Activated naive CD8-positive, alpha-beta T cell treated with anti-CD3 and anti-CD28 coated beads, Interleukin-2, amount 50 U/mL, for 16 hours (primary cell): ENCODE measurements at regions not wholly inside any gene's neighbourhood (a gene's known extent, or its start where the extent isn't known, plus 50 kb on each side); places are given as distances from the start of the nearest gene placed in this dataset.

Source experiments
- DNase-seq: peaks from one replicate; pipeline ENCODE4 v3.0.0-alpha.2; 2020; ENCODE audit warnings: low read depth, low spot score

DNA sequence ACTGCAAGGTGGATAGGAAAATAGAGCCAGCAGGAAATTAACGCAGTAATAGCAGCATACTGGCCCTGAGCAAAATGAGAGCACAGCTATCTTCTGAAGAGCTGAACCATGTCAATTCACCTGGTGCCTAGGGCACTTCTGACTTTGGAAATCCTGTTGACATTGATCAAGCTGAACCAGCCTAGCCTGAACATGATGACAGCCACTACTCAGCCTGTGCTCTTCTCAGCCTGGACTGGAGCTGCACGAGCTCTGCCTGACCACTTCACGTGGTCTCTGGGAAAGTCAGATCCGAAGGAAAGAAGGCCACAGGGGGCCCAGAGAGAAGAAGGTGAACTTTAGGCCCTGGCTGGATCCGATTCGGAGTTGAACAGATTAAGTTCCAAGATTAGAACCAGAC lies 421.9 kb downstream of the LPIN1 start:
- no peak for DNase-seq

DNA sequence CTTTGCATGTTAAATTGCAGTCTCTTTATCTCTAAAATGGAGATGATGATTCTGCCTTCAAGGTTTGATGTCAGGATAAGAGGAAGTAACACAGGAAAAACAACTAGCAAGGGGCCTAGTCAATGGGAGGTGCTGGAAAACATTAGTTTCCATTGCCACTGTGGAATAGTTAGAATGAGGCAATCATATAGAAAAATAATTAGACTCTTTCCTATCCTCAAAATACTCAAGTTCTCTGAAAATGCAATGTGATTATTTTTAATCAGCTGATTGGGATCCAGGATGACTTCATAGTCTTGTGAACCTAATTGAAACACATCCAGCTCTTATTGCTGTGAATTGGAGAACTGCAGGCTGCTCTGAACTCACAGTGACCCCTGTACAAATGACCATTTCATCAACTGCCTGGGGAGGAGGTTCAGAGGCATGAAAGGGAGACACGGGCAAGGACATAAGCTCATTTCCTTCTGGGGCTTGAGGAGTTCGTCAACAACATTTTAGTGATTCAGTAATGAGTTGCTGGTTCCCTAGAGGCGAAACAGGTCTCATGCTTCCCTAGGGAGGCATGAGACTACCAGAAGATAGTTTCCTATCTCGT lies 422.5 kb downstream of the LPIN1 start:
- no peak for DNase-seq

GRCh38 chr2:12169721-12170120 lies 423.3 kb downstream of the LPIN1 start:
- no peak for DNase-seq

- no peak for DNase-seq
Observed at GRCh38 chr2:12170121-12170520, 423.7 kb downstream of the LPIN1 start.

- DNase-seq, result no peak
Observed at GRCh38 chr2:12173271-12173942, 427.0 kb downstream of the LPIN1 start.

DNA sequence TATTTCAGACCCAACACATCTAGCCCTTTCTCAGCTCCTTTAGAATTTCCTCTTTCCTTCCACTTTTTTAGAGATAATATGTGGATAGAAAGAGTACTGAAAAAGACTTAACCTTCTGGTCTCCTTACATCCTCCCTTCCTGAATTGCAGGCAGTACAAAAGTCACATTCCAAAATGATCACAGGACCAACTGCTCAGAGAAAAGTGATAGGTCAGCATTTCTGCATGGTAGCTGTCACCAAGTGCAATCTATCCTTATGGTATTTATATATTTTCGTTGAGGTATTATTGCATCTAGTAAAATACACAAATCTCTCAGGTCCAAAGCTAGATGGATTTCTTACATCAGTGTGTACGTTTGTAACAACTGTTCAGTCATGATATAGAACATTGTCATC lies 427.5 kb downstream of the LPIN1 start:
- DNase-seq, result no peak

DNA sequence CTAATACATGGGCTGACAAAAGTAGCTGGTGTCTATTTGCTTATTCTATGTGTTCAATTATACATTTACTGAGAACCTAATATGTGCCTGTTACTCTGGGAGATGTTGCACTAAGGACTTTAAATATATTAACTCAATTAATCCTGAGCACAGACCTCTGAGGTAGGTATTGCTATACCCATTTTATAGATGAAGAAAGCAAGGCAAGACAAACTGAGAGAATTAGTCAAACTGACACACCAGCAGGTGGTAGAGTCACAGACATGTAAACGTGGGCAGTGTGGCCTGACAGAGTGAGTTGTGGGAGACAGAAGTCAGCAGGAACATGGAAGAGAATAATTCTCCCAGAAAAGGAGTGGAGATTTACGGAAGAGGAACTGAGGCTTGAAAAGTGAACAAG lies 428.9 kb downstream of the LPIN1 start:
- no peak for DNase-seq

GRCh38 chr2:12176623-12177454 lies 430.4 kb downstream of the LPIN1 start:
- no peak for DNase-seq

DNA sequence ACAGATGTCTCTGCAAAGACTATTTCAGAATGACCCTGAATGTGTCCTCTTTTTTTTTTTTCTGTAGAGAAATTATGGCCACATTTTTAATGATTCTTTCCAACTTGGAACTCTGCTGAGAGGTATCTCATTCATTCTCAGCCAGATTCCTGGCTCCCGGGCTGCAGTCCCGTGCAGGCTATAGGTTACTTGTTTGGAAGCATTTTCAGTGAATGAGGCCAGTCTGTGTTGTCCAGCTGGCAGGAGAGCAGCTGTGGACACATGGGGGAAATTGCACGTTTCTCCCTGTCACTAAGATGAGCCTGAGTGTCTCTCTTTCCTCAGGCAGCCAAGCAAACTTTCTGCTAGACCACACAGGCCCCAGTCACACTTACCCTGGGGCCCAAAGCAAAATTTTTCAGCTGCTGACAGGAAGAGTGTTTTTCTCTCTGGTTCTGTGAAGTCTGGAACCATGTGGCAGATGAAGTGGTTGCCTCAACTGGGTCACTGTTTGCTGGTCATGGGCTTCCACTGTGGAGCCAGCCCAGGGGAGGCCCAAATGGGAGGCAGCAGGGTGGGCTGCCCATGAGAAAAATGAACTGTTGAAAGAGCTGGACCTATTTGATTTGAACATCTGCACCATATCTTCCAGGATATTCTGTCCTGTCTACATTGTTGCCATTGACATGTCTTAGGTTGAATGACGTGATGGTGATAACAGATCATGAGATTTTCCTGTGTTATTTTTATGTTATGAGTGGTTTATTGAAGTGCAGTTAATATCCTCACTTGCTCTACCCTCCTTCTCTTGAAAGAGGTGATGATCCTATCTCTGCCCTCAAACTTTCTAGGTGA lies 431.2 kb downstream of the LPIN1 start:
- DNase-seq, result no peak

DNA sequence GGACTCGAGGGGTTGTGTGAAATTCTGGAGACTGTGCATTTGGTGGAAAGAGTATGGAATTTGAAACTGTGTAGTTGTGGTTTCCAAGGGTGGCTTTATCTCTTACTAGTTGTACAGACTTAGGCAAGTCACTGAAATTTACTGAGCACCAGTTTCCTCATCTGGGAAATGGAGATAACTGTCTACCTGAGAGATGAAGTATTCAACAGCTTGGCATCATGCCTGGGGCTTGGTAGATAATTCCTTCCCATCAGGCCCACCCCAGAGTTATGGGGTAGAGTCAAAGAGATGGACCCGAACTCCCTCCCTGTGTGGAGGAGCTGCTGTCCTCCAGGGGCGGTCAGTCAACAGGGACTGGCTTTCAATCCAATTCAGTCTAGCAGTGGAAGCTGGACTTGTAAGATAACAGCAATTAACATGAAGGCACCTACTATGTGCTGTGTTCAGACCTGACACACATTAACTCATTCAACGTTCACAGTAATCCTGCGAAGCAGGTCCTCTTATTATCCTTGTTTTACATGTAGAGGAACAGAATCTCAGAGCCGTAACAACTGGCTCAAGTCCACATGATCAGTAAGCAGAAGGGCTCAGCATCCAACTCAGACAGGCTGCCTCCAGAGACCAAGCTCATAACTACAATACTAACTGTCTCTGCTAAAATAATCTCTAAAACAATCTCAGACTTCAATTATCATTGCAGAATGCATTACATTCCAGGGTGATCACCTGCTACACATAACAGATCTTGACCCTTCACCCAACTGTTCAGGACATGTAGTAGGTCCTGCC lies 432.1 kb downstream of the LPIN1 start:
- DNase-seq, result no peak

- DNase-seq, result no peak
Observed at GRCh38 chr2:12180031-12180430, 433.6 kb downstream of the LPIN1 start.

GRCh38 chr2:12183032-12183645 lies 436.7 kb downstream of the LPIN1 start:
- no peak for DNase-seq

DNA sequence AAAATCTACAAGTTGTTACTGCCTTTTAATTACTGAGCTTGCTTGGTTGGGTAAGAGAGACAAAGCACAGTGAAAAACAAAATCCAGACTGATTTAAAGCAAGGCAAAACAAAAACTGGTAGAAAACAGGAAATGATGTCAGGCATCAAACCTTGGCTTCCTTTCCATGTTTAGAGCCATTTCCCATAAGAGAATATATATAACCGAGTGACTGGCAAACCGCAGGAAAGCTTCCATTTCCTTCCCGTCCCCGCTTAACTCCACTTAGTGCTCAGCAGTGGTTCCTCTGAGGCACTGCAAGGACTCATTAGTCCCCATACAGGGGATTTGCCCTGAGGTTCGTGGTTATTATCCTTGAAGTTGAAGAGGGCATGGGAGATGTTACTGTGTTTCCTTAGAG lies 446.3 kb downstream of the LPIN1 start:
- DNase-seq, result no peak

DNA sequence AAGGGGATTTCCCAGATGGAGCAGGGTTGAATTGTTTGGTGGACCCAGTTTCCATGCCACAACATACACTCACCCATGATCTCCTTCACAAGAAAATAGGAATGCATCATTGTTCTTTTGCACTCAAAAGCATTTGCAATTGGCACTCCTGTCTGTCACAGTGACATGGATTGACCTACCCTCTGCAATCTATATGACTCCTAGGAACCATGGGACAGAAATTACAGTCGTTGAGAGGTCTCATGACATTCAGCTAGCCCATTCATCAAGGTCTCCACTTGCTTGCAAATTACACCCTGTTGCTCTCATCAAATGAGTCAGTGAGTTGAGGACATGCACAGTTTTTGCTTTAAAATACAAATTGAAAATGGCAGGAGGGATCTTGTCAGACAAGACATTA lies 448.5 kb downstream of the LPIN1 start:
- DNase-seq, result no peak

DNA sequence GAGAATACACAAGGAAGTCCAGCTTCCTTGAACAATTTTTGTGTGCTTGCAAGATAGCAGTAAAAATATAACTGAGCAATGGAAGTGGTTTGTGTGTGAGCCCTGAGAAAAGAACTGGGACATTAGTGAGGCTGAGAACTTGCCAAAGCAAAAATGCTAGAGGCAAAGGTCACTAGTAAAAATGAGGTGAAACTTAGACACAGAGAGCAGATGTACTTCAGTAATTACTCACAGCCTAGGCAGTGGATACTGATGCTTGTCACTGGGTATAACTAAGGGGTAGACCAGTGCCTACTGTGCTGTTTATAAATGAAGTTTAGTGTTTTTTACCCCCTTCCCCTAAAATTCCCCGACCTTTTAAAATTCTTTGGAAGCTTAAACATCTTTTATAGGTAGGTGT lies 450.1 kb downstream of the LPIN1 start:
- DNase-seq, result no peak

GRCh38 chr2:12197133-12197532 lies 450.7 kb downstream of the LPIN1 start:
- DNase-seq, result no peak

DNA sequence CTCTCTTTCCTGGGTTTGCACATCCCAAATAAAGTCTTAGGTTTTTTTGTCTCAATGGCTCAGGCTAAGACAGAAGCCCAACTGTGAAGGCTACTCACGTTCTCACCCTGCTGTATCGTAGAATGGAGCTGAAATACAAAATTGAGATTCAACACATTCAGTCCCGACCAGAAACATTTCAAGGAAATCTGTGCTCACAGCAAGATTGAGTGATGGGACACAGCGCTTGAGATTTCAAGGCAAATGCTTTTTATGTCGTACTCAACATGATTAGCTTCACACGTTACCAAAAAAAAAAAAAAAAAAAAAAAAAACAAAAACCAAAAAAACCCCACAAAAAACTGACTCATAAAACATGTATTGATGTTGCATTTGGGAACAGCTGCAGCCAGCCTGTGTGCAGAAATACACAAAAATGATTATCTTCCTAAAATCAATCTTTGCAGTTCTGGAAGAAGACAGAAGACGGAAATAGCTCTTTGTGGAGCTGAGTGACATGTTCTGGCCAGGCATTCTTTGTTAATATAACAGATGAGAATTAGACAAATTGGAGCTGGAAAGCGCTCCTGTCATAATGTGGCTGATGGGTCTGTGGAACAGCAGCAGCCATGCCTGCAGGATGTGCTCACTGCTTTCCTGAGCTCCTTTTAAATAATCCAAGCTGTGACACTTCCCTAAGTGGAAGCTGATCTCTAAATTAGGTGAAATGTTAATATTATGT lies 453.2 kb downstream of the LPIN1 start:
- DNase-seq, result no peak

GRCh38 chr2:12201369-12201768 lies 454.9 kb downstream of the LPIN1 start:
- DNase-seq, result no peak

DNA sequence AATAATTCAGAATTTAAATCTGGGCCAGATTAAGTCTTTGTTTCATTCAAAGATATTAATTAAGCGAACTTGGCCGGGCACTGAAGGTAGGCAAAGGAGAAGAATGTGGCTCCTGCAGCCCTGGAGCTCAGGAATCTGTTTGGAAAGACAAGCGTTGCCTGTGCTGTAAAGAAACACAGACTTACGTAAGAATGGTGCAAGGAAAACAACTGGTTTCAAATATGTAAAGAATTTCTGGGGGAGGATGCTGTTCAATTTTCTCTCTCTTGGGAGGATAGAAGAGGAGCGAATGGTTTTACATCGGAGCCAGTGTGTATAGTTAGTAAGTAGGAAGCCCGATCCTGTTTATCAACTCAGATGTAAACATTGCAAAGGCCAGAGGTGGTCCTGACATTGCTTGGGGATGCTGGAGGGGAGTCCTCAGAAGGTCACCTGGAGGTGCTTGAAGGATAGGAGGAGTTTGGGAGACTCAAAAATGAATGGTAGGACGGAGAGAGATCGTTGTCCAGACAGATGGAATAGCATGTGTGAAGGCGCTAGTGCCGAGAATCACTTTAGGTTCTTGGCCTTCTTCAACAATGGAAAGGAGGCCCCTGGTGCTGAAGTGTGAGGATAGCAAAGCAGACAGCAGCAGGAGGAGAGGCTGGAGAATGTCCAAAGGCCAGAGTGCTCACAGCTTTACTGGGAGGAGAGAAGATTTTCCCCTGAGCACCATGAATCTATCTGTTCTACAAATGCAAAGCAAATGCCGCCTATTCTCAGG lies 456.1 kb downstream of the LPIN1 start:
- no peak for DNase-seq
